ENCODE measurements at regions not wholly inside any gene's neighbourhood (a gene's known extent, or its start where the extent isn't known, plus 50 kb on each side); places are given as distances from the start of the nearest gene placed in this dataset.

GRCh38 chr16:48963901-48964615, 317.6 kb downstream of the CBLN1 start:
- TF ChIP-seq EZH2 (IDR thresholded peaks at IDR 0.05) (no peak), FOXP2 (optimal IDR thresholded peaks at IDR 0.05; ENCODE audit: control extremely low read depth, extremely low read length, insufficient read depth) (no peak)
